GM18517 (cell line): ENCODE measurements at regions not wholly inside any gene's neighbourhood (a gene's known extent, or its start where the extent isn't known, plus 50 kb on each side); places are given as distances from the start of the nearest gene placed in this dataset.

ENCODE experiments used
- ATAC-seq: cut with Tn5 transposase; IDR thresholded peaks from one replicate; pipeline ENCODE4 v1.9.1; 2021; ENCODE audit warnings: mild to moderate bottlenecking, moderate library complexity; ENCODE audit not compliant: unreplicated experiment

DNA sequence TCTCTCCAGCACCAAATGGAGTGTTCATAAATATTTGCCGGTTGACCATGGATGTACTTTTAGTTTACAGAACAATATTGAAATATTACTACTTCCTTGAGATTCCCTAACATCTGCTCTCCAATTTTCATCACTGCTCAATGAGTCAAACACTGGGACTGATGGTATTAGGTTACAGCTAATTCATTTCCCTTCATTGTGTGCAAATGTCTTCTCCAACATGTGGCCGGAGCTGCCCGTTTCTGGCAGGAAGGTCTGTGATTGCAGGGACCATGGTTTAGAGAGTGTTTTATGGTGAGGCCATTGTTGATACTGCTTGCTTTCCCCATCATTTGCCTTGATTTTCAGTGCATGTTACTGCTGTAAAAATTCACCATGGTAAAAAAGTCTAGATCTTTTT lies 209.3 kb downstream of the HS3ST3B1 start:
- ATAC-seq, result no peak

DNA sequence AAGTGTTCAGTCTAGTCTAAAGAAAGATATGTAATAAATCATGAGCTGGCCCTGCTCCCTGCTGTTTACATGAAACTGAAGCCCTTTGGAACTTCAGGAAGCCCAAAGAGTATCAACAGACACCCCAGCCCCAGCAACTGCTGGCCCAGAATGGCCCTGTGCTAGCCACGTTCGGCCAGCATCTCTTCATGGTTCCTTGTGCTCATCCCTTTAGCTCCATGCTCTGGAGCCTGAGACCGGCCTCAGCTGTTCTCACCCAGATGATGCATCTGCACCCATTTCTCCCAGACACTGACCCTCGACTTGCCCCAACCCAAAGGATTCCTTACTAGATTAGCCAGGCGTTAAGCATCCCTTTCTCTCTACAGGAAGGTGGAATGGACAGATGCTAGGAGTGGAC lies 207.3 kb downstream of the HS3ST3B1 start:
- no peak for ATAC-seq

DNA sequence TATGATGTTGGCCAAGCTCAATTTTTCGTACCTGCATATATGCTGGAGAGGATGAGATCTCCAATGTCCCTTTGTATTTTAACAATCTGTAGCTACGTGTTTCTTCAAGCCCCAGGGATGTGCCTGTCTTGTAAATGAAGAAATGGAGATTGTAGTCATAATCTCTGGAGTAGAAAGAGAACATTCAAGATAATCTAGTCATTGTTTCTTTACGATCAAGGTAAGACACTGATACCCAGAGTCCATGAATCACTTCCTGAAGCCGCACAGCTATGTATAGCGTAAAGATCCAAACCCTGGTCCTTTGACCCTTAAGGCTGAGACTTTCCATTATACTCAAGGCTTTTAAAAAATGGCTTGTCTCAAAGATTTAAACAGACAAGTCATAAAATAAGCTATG lies 205.5 kb downstream of the HS3ST3B1 start:
- no peak for ATAC-seq

DNA sequence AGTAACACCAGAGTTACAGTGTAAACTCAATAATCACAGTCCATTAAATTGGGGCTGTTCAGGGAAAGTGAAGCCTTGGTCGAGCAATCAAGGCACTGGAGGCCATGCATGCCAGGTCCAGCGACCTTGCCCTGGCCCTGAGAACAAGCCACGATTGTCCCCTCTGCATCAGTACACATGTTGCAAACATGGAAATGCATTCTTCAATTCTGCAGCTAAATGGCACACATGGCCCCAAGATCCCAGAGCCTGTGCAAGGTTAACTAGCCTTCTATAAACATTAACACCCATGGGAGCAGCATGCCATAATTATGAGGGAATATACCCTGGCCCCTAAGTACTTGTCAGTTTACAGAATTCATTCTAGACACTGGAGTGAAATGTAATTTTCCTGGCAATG lies 204.7 kb downstream of the HS3ST3B1 start:
- ATAC-seq, result no peak

DNA sequence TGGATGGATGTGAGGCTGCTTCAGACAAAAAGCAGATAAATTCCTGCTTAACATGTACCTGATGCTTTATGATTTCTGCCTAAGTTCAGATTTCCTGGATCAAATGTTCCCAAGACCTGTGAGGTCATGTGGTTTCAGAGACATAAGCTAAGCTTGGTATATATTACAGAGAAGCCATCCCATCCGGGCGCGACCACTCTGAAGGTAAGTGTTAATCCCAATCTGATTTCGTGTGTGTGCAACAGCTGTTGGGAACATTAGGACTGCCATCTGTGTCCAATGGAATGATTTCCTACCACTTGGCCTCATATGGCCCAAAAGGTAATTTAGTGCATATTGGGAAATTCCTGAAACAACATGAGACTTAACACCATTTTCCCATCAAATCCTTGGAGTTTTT lies 199.1 kb downstream of the HS3ST3B1 start:
- no peak for ATAC-seq

DNA sequence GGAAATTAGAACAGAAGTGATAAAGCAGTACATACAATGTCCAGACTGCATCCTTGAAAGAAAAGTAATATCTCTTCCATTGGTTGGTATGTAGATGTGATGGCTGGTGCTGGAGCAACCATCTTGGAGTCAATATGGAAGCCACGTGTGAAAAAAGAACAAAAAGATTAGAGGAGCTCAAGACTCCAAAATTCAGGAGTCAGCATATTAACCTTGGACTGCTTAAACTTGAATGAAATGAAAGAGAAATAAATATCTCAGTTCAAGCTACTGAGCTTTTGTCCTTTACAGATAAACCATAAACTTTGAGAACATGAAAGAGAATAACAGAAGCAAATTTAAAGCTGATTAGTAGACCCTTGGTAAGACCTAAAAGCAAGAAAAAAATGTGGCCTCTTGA lies 197.9 kb downstream of the HS3ST3B1 start:
- ATAC-seq, result no peak

DNA sequence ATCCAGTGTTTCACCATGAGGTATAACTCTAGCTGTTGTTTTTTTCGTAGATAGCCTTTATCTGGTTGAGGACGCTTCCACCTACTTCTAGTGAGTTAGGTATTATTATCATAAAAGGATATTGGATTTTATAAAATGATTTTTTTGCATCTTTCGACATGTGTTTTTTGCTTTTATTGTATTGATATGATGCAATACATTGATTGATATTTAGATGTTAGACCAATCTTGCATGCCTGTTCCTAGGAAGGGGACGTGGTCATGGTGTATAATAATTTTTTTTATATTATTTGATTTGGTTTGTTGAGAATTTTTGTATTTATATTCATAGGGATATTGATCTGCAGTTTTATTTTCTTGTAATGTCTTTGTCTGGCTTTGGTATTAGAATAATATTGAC lies 193.3 kb downstream of the HS3ST3B1 start:
- ATAC-seq, result no peak

DNA sequence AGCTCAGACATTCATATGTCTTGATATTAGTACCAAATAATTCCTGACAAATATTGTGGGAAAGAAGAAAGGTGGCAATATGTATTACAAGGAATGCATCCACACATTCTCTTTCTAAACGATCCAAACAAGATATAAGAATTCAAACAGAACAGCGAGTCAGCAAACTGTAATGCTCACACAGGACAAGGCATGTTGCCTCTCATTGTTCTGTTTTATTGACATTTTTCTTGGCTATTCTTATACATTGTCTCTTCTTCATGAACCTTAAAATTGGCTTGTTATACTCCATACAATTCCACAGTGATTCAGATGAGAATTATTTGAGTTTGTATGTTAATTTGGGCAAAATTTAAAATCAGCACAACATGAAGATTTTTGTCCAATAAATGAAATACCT lies 189.1 kb downstream of the HS3ST3B1 start:
- ATAC-seq, result no peak

DNA sequence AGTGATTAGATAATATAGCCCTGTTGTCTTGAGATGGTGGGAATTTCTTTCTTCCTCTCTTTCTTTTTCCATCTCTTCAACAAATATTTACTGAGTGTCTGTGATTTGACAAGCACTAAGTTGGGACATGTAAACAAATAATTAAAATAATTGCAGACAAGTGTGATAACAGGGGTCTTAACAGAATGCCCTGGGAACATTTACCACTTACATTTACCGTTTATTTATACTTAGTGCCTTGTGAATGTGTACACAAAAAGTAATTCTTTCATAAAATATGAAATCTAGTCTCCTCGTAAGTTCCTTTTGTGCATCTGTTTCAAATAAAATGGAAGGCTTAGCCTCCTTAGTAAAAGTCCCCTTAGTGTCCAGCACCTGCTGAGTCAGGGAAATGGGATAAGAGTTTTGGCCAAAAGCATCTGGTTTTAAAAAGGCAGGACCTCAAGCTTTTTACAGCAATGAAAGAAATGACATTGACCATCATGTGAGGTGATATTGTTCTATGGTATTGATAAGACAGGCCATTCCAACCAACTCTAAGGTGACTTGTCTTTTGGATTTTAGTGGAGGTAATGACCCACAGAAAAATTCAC lies 188.2 kb downstream of the HS3ST3B1 start:
- no peak for ATAC-seq

DNA sequence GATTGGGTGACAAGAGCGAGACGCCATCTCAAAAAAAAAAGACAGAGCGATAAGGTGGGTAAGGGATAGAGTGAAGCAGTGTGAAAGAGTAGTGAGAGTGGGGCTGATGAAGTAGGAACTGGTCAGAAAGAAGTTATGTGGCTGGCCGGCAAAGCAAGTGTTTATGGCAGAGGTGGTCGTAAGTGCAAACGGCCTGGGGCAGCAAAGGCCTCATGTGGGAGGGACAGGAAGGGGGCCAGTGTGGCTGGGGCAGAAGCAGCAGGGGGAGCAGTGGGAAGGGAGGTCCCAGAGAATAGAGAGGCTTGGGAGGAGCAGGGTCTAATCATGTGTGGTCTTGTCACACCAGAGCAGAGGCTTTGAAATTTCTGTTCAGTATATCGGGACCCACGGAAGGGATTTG lies 186.2 kb downstream of the HS3ST3B1 start:
- no peak for ATAC-seq

DNA sequence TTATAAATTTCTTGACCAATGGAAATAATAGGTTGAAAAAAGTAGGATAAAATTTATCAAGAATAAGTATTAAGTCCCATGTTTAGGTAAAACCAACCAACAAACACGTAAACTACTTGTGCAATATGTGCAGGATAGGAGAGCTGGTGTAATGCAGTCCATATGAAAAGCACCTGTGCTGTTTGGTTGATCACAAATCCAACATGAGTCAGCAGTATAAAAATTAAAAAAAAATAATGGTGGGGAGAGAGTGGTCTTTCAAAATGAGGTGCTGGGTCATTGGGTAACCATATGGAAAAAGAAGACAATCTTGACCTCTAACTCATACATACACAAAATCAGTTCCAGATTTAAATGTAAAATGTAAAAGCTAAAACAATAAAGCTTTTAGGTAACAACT lies 181.8 kb downstream of the HS3ST3B1 start:
- no peak for ATAC-seq

DNA sequence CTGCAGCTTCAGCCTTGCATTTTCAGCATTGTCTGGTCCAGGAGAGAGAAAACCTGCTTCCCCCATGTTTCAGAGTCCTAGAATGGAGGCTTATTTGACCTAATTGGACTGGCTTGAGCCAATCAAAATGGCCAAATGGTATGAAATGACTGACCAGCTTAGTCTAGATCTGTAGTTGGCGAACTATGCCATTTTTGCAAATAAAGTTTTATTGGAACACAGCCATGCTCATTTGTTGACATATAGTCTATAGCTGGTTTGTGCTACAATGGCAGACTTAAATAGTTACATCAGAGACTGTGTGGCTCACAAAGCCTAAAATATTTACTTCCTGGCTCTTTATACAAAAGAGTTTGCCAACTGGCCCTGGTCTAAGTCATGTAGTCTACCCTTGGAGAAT lies 180.8 kb downstream of the HS3ST3B1 start:
- ATAC-seq, result no peak

DNA sequence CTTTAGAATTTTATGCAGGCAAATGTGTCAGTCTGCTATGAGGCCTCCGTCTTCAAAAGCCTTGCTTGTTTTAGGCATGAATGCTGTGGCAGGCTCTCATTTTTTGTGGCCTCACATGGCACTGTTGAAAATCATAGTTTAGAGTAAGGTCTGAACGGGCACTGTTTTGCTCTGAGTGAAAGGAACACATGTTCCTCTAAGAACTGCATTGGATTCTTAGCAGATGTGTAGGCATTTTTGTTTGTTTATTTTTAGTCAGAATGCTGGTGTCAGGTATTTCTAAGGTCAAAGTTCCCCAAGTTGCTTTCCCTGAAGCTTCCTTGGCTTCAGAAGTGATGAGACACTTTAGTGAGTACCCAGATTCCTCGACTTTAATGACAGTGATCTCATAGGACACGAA lies 173.7 kb downstream of the HS3ST3B1 start:
- ATAC-seq, result no peak

DNA sequence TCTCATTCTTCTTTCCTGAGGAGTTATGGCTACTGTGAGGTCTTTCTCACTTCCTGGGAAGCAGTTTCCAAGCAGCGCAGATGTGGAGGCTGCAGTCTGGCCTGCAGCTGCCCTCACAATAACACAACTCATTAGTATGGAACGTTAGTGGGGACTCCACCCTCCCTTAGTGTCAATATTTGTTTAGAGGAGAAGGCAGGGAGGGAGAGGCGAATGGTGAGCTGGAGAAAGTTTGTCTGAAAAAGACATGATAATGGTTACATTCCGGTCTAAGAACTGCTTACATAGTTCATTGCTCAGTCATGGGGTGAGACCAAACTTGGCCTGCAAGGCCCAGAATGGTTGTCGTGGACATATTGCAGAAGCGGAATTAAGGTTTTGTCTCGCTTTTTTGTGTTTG lies 170.2 kb downstream of the HS3ST3B1 start:
- ATAC-seq, result no peak

DNA sequence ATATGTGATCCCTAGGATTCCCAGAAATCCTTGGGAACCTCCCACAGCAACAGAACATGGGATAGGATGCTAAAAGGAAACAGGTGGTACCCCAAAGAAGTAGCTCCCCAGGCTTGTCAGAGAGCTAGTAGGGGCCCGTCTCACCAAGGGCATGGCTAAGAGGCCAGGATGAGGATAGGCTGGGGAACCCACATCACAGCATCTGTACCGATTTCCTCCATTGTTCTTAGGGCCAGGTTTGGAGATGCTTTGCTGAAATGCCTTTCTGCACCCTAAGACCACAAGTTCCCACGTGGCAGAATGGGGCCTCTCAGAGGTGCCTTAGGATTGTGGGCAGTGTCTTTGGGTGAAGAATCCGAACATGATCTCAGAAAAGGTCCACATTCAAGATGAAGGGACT lies 169.5 kb downstream of the HS3ST3B1 start:
- no peak for ATAC-seq

DNA sequence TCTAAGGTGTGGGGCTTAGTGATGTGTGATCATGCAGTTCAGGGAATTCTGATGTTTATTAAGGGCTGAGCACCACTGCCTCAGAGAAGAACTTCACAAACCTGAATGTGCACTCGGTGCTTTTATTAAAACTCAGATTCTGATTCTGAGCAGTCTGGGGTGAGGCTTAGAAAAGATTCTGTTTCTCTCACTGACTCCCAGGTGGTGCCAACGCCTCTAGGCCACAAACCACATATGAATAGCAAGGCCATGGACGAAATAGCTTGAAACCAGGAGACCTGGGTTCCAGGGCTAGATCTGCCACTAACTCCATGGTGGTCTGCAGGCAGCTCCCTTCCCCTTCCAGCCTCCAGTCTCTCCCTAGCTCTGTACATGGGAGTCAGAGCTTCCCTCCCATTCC lies 169.1 kb downstream of the HS3ST3B1 start:
- ATAC-seq, result no peak

DNA sequence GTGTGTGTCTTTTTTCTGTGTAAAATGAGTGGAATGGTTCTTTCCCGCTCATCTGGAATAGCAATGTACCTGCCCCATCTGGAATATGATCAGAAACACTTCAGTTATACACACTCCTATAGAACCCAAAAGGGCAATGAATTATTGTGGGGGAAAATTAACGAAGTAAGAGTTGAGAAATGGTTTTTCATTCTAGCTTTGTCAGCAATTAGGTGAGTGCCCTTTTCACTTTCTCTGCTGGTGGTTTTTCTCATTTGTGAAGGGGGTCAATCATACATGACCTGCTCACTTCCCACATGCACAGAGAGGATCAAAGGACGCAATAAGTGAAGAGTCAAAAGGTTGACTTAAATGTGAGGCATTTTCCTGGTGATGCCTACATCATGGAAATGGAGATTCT lies 168.0 kb downstream of the HS3ST3B1 start:
- ATAC-seq, result no peak

DNA sequence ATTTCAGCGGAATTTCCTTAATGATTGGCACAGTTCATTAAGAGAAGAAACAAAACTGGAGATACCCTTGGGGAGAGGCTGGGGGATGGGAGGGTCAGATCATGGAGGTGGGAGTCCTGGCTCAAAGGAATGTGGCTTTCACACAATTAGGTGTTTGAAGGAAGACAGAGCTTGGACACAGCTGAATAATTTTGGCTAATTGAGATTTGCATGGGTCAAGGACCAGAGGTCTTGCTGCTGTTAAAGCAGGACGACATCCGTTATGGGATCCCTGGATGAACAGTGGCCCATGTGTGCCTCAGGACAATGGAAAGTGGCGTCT lies 160.3 kb downstream of the HS3ST3B1 start:
- ATAC-seq, result no peak

DNA sequence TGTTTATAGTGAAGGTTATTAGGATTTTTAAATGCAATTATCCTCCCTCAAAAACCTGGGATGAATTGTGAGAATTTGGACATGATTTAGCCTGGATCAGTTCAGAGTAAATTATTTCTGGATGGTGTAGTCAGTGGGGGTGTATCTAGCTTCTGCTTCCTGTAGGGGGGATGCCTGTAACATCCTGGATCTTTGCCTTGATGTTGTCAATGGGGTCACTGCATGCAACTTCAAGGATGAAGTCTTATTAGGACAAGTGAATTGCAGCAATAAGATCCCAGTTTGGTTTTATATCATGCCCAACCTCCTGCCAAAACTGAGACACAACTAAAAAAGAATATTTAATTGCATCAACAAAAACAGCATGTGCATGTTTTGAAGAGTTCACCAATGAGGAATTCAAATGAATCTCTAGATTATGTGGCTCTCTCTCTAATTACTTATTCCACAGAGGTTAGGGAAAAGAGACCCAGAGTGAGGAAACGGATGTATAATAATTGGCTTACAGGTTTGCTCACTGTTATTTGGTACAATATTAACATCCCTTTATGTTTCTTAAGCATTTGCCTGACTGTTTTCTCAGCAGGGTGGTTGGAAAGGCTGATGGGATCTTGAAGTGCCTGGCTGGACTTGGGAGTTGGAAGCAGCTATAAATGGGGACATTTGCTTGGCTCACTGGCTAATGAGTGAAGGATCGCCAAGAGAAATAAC lies 159.8 kb downstream of the HS3ST3B1 start:
- no peak for ATAC-seq

DNA sequence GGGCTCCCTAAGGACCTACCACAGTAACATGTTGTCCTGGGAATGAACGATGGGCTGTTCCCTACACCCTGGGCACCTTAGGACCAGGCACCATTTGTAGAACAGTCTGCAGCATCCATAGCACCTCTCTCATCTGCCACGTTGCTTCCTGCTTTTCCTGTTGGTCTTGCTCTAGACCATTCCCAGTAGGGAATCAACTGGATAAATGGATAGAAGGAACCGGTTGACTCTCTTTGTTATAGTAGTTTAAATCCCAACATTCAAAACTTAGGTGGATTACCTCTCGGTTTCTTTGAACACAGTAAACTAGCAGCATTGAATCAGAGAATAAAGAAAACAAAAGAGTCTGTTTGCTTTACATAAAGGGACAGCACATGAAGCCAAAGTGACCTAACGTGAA lies 159.1 kb downstream of the HS3ST3B1 start:
- no peak for ATAC-seq

DNA sequence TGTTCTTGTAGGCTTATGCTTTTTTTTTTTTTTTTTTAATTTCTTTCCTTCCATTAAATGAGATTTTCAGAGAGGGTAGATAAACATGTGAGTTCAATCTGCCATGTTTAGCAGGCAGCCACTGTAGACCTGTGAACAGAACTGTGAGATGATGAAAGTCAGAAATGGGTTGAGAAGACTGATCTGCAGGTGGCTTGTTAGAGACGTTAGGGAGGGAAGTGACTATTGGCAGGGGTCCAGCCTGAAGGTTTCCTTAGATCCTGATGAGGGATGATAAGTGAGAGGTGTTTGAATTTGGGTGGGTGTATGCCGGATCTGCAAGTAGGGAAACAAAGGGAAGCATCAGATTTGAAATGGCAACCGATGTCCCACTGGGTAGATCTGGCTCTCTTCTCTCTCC lies 157.8 kb downstream of the HS3ST3B1 start:
- no peak for ATAC-seq

DNA sequence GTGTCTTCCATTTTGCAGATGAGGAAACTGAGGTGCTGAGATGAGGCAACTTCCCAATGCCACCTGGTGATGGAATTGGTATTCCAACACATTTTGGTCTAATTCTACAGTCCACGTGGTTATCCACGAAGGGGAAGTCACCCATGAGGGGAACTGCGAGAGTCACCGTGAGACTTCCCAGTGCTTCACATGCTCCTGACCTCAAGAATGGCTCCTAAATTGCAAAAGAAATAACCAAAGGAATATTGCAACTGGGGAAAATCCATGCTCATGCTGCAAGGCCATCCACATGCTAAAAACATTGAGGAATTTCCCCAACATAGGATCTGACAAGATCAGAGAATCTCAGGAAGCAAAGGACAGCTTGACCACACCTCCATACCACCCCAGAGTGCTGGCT lies 153.9 kb downstream of the HS3ST3B1 start:
- ATAC-seq, result no peak

DNA sequence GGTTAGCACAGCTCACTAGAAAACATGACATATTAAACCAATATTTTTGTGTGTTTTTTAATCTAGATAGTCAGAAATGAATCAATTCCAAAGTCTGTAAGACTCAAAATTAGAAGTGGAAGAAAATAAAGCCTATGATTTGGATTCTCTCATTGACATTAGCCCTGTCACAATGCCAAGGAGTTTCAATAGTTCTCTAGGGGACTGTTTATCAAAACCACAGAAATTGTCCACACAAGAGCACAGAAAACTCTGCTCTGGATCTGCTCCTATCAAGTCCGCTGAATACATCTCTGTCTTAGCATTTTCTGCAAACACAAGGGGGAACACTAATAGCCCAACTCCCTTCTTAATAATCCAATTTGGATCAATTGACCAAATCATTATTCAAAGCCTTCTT lies 152.0 kb downstream of the HS3ST3B1 start:
- ATAC-seq, result no peak
